Skeletal muscle tissue (tissue), 3 donors: ENCODE measurements at regions not wholly inside any gene's neighbourhood (a gene's known extent, or its start where the extent isn't known, plus 50 kb on each side); places are given as distances from the start of the nearest gene placed in this dataset.
A peak's percentile ranks its signal among the peaks of the same experiment; 100 is the strongest.
"Not testable (repeated sequence)": the region's sequence is repeated elsewhere in the genome, so short reads cannot be mapped to it uniquely, and the experiment has no call there.

ENCODE experiments used
- H3K27ac ChIP-seq: one replicate; pipeline ENCODE4 v1.7.0; 2013; ENCODE audit warnings: mild to moderate bottlenecking, low read depth, low read length, inconsistent platforms
- H3K27me3 ChIP-seq, 3 donors: one replicate each; pipeline ENCODE4 v1.7.0; 2013; ENCODE audit warnings: low read length in 3 of 3; ENCODE audit not compliant: control insufficient read depth in 3 of 3, insufficient read depth in 3 of 3
- H3K36me3 ChIP-seq, 3 donors: one replicate each; pipeline ENCODE4 v1.7.0; 2013; ENCODE audit warnings: low read length in 3 of 3; ENCODE audit not compliant: control insufficient read depth in 3 of 3, insufficient read depth in 3 of 3
- H3K4me1 ChIP-seq, 3 donors: one replicate each; pipeline ENCODE4 v1.7.0; 2013; ENCODE audit warnings: low read length in 3 of 3, mild to moderate bottlenecking in 3 of 3; ENCODE audit not compliant: control insufficient read depth in 3 of 3, insufficient read depth in 3 of 3
- H3K4me3 ChIP-seq, 3 donors: one replicate each; pipeline ENCODE4 v1.7.0; 2013; ENCODE audit warnings: low read length in 3 of 3
- H3K9ac ChIP-seq, 3 donors: one replicate each; pipeline ENCODE4 v1.7.0; 2013; ENCODE audit warnings: low read length in 3 of 3, mild to moderate bottlenecking in 3 of 3, moderate library complexity in 2 of 3, low read depth in 1 of 3
- H3K9me3 ChIP-seq, 3 donors: one replicate each; pipeline ENCODE4 v1.7.0; 2013; ENCODE audit warnings: low read length in 3 of 3; ENCODE audit not compliant: control insufficient read depth in 3 of 3
- donor health status: Osteomylitis.

DNA sequence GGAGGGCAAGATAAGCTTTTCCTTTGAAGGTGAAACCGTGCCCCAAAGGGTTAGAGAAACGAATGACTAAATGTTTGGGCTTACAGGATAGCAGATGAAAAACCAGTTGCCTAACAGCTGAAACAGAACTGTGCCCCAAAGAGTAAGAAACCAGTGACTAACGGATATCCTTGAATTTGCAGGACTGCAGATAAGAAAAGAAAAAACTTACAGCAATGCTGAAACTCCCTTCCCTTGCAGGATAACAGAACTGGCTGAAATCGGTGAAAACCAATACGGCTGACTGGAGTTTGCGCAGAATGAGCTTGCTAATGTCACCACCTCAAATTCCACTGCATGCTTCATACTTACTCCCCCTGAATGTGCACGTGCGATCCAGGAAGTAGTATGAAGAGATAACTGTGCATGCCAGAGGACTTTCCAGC is 175.2 kb upstream of the NLRP1 start:
- H3K4me1 ChIP-seq: no peaks in the 10 kb centered on the region
- H3K27ac ChIP-seq: no peak overlapping the region
- peaks cover 2 to 44% (median 44%) of the 10 kb centered on the region in 3 donors for H3K27me3 ChIP-seq
- no peak overlapping the region for H3K9ac ChIP-seq
- no peaks in the 10 kb centered on the region for H3K36me3 ChIP-seq
- no peaks in the 10 kb centered on the region for H3K9me3 ChIP-seq
- H3K4me3 ChIP-seq: no peak overlapping the region

DNA sequence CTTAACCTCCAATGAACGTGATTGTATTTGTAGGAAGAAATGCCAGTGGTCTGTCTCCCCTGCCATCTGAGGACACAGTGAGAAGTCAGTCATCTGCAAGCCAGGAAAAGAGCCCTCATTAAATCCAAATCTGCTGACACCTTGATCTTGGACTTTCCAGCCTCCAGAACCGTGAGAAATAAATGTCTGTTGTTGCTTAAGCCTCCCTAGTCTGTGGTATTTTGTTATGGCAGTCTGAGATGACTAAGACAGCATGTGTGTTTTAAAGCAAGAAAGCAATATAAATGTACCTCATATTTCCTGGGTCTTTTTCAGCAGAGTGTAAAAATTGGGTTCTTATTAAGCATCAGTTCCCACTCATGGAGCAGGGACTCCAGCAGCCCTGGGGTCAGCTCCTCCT is 177.9 kb upstream of the NLRP1 start:
- Histone ChIP-seq H3K27me3 (peaks cover 5 to 56% (median 45%) of the 10 kb centered on the region in 3 donors), H3K4me3 (no peak overlapping the region), H3K4me1 (no peaks in the 10 kb centered on the region)

DNA sequence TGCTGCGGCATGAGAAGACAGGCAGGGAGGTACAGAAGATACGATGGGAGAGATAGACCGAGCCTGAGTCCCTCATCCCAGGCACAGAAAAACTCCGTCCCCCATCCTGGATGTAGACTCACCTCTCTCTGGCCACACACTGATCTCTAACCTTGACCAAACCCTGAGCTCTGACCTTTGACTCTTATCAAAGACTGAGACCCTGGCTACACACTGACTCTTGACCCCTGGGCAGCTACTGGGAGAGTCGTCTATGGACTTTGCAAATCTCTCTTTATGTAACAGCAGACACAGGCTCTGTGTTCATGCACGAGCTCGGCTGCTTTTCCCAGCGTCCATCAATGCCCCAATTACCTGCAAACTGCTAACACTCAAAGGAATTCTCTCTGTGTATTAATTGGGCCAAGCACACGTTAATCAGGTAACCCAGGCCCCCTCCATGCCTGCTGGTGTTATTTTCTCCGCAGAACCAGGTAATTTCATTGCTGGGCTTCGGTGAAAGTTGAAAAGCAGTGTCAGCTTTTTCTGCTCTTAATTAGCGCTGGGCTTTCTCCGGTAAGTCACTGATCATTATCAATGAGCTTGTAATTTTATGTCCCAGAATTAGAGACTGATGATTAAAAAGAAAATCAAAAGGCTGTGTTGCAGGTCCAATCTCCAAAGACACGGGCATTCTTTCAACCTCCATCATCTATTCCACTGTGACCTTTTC is 179.4 kb upstream of the NLRP1 start:
- Histone ChIP-seq H3K4me3 (no peak overlapping the region), H3K9me3 (no peaks in the 10 kb centered on the region), H3K9ac (no peak overlapping the region), H3K4me1 (no peaks in the 10 kb centered on the region), H3K36me3 (no peaks in the 10 kb centered on the region), H3K27me3 (peaks cover 5 to 52% (median 43%) of the 10 kb centered on the region in 3 donors), H3K27ac (no peak overlapping the region)

More for the DNA sequence above, 177.9 kb upstream of the NLRP1 start:
- no peaks in the 10 kb centered on the region for H3K36me3 ChIP-seq
- H3K9ac ChIP-seq: no peak overlapping the region
- no peaks in the 10 kb centered on the region for H3K9me3 ChIP-seq
- no peak overlapping the region for H3K27ac ChIP-seq

GRCh38 chr17:5769593-5770354 is 185.5 kb upstream of the NLRP1 start:
- Histone ChIP-seq H3K4me3 (no peak overlapping the region), H3K9me3 (no peaks in the 10 kb centered on the region), H3K27ac (no peak overlapping the region), H3K36me3 (no peaks in the 10 kb centered on the region), H3K4me1 (peaks cover 2 to 7% (median 2%) of the 10 kb centered on the region in 3 donors), H3K9ac (no peak overlapping the region), H3K27me3 (peaks cover 19 to 57% (median 27%) of the 10 kb centered on the region in 3 donors)

DNA sequence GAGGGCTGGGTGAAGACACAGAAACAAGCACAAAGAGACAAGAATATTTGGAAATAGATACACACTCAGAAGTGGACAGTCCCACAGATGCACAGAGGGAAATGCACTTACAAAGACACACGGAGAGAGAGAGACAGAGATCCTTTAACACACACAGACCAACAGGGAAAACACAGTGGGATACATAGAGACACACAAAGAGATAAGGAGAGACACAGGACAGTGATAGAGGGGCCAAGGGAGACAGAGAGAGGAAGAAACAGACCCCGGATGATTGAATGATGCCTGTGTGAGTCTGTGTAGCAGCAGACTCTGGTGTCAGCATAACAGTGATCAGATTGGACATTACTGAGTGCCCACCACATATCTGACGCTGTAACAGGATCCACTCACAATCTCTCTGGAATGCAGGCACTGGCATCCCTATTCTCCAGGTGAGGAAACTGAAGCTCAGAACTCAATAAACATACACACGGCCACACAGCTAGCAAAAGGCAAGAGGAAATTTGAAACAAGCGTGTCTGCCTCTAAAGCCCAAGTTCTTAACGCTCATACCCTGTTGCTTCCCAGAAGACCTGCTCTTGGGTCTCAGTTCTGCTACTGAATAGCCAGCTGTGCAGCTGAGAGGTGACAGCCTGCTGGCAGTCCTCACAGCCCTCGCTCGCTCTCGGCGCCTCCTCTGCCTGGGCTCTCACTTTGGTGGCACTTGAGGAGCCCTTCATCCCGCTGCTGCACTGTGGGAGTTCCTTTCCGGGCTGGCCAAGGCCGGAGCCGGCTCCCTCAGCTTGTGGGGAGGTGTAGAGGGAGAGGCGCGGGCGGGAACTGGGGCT is 186.3 kb upstream of the NLRP1 start:
- no peak overlapping the region for H3K27ac ChIP-seq
- no peaks in the 10 kb centered on the region for H3K9me3 ChIP-seq
- H3K4me3 ChIP-seq: no peak overlapping the region
- H3K36me3 ChIP-seq: no peaks in the 10 kb centered on the region
- H3K4me1 ChIP-seq: peaks cover 10 to 14% (median 11%) of the 10 kb centered on the region in 3 donors
- peaks cover 19 to 49% (median 21%) of the 10 kb centered on the region in 3 donors for H3K27me3 ChIP-seq
- no peak overlapping the region for H3K9ac ChIP-seq

- Histone ChIP-seq H3K27me3 (peaks cover 19 to 43% (median 20%) of the 10 kb centered on the region in 3 donors), H3K4me1 (peaks cover 10 to 18% (median 11%) of the 10 kb centered on the region in 3 donors)
- not testable (repeated sequence) for H3K36me3 ChIP-seq, H3K4me3 ChIP-seq, H3K9ac ChIP-seq, H3K9me3 ChIP-seq, H3K27ac ChIP-seq
Observed at GRCh38 chr17:5771271-5771577, 186.9 kb upstream of the NLRP1 start.

GRCh38 chr17:5772017-5772416 is 187.7 kb upstream of the NLRP1 start:
- Histone ChIP-seq H3K4me1 (peaks cover 10 to 18% (median 11%) of the 10 kb centered on the region in 3 donors), H3K27me3 (peaks cover 15 to 36% (median 20%) of the 10 kb centered on the region in 3 donors), H3K4me3 (peak overlapping the region in 1 of 3 donors; percentile 56)
- not testable (repeated sequence) for H3K9ac ChIP-seq, H3K27ac ChIP-seq, H3K9me3 ChIP-seq, H3K36me3 ChIP-seq

GRCh38 chr17:5772720-5773119 is 188.4 kb upstream of the NLRP1 start:
- Histone ChIP-seq H3K9ac (no peak overlapping the region), H3K27me3 (peaks cover 14 to 30% (median 15%) of the 10 kb centered on the region in 3 donors), H3K9me3 (no peaks in the 10 kb centered on the region), H3K4me3 (peak overlapping the region in 1 of 3 donors; percentile 56), H3K4me1 (peaks cover 10 to 18% (median 11%) of the 10 kb centered on the region in 3 donors), H3K27ac (no peak overlapping the region), H3K36me3 (no peaks in the 10 kb centered on the region)

- Histone ChIP-seq H3K4me3 (no peak overlapping the region), H3K27me3 (peaks cover 11 to 30% (median 14%) of the 10 kb centered on the region in 3 donors), H3K9me3 (no peaks in the 10 kb centered on the region), H3K4me1 (peaks cover 10 to 18% (median 11%) of the 10 kb centered on the region in 3 donors), H3K36me3 (no peaks in the 10 kb centered on the region), H3K9ac (no peak overlapping the region), H3K27ac (no peak overlapping the region)
Observed at GRCh38 chr17:5773816-5774360, 189.6 kb upstream of the NLRP1 start.
